CD4-positive, alpha-beta T cell treated with Interleukin-21 for 1 hour (primary cell): ENCODE measurements at regions not wholly inside any gene's neighbourhood (a gene's known extent, or its start where the extent isn't known, plus 50 kb on each side); places are given as distances from the start of the nearest gene placed in this dataset.
"Not testable (repeated sequence)": the region's sequence is repeated elsewhere in the genome, so short reads cannot be mapped to it uniquely, and the experiment has no call there.

Experiments used
- DNase-seq: peaks from one replicate; pipeline ENCODE4 v3.0.0-alpha.2; 2020

- no peak for DNase-seq
Observed at GRCh38 chr2:83014462-83014861, 1444.6 kb downstream of the SUCLG1 start.

- DNase-seq, result no peak
Observed at GRCh38 chr2:83006961-83007360, 1452.1 kb downstream of the SUCLG1 start.

GRCh38 chr2:83003555-83003954, 1455.5 kb downstream of the SUCLG1 start:
- DNase-seq, result no peak

- no peak for DNase-seq
Observed at GRCh38 chr2:83002706-83003105, 1456.4 kb downstream of the SUCLG1 start.

GRCh38 chr2:82998781-82999180, 1460.3 kb downstream of the SUCLG1 start:
- no peak for DNase-seq

GRCh38 chr2:82996217-82996616, 1462.9 kb downstream of the SUCLG1 start:
- DNase-seq, result no peak

- DNase-seq, result no peak
Observed at GRCh38 chr2:82994151-82994550, 1464.9 kb downstream of the SUCLG1 start.

- no peak for DNase-seq
Observed at GRCh38 chr2:82993609-82994008, 1465.5 kb downstream of the SUCLG1 start.

GRCh38 chr2:82992968-82993367, 1466.1 kb downstream of the SUCLG1 start:
- DNase-seq, result no peak

GRCh38 chr2:82987706-82988105, 1471.4 kb downstream of the SUCLG1 start:
- not testable (repeated sequence) for DNase-seq

- DNase-seq, result no peak
Observed at GRCh38 chr2:82986899-82987298, 1472.2 kb downstream of the SUCLG1 start.

GRCh38 chr2:82985572-82986197, 1473.4 kb downstream of the SUCLG1 start:
- no peak for DNase-seq

GRCh38 chr2:82968358-82968757, 1490.7 kb downstream of the SUCLG1 start:
- DNase-seq, result no peak

- no peak for DNase-seq
Observed at GRCh38 chr2:82964341-82964740, 1494.7 kb downstream of the SUCLG1 start.

- DNase-seq, result no peak
Observed at GRCh38 chr2:82959727-82960126, 1499.4 kb downstream of the SUCLG1 start.

- no peak for DNase-seq
Observed at GRCh38 chr2:82954868-82955267, 1504.2 kb downstream of the SUCLG1 start.

- DNase-seq, result no peak
Observed at GRCh38 chr2:82939211-82939610, 1519.9 kb downstream of the SUCLG1 start.

- not testable (repeated sequence) for DNase-seq
Observed at GRCh38 chr2:82938321-82938845, 1520.7 kb downstream of the SUCLG1 start.

- DNase-seq, result no peak
Observed at GRCh38 chr2:82913566-82913965, 1545.5 kb downstream of the SUCLG1 start.

- no peak for DNase-seq
Observed at GRCh38 chr2:82896117-82896516, 1563.0 kb downstream of the SUCLG1 start.

- DNase-seq, result no peak
Observed at GRCh38 chr2:82893190-82893589, 1565.9 kb downstream of the SUCLG1 start.

- no peak for DNase-seq
Observed at GRCh38 chr2:82879803-82880202, 1579.3 kb downstream of the SUCLG1 start.

GRCh38 chr2:82875858-82876257, 1583.2 kb downstream of the SUCLG1 start:
- no peak for DNase-seq

- no peak for DNase-seq
Observed at GRCh38 chr2:82857967-82858366, 1601.1 kb downstream of the SUCLG1 start.

GRCh38 chr2:82853299-82853698, 1605.8 kb downstream of the SUCLG1 start:
- no peak for DNase-seq
